ACC112 (cell line): ENCODE measurements at regions not wholly inside any gene's neighbourhood (a gene's known extent, or its start where the extent isn't known, plus 50 kb on each side); places are given as distances from the start of the nearest gene placed in this dataset.
A peak's percentile ranks its signal among the peaks of the same experiment; 100 is the strongest.

Experiments used
- H2AFZ ChIP-seq: fragments of 200-600 bp; sonication (generic); one replicate; pipeline ENCODE4 v1.6.0; 2017; ENCODE audit warnings: antibody characterized with exemption, low read length; ENCODE audit not compliant: unreplicated experiment
- H3K27ac ChIP-seq: fragments of 200-600 bp; sonication (generic); 2 replicates; pipeline ENCODE4 v1.5.1; 2014; ENCODE audit warnings: low read depth, mild to moderate bottlenecking, antibody characterized with exemption, low read length, moderate library complexity
- H3K27me3 ChIP-seq: fragments of 200-600 bp; sonication (generic); 2 replicates; pipeline ENCODE4 v1.6.1; 2014; ENCODE audit warnings: mild to moderate bottlenecking, antibody characterized with exemption, low read length, moderate library complexity, mixed read lengths; ENCODE audit not compliant: insufficient read depth
- H3K36me3 ChIP-seq: fragments of 200-600 bp; sonication (generic); 2 replicates; pipeline ENCODE4 v1.6.1; 2016; ENCODE audit warnings: mild to moderate bottlenecking, antibody characterized with exemption, low read length, moderate library complexity, mixed read lengths; ENCODE audit not compliant: insufficient read depth
- H3K4me1 ChIP-seq: fragments of 200-600 bp; sonication (generic); one replicate; pipeline ENCODE4 v1.6.1; 2016; ENCODE audit warnings: low read length, mixed read lengths; ENCODE audit not compliant: insufficient read depth, unreplicated experiment, control insufficient read depth
- H3K4me3 ChIP-seq: fragments of 200-600 bp; sonication (generic); 2 replicates; pipeline ENCODE4 v1.5.1; 2014; ENCODE audit warnings: mild to moderate bottlenecking, low read depth, low read length
- H3K79me2 ChIP-seq: fragments of 200-600 bp; sonication (generic); one replicate; pipeline ENCODE4 v1.6.0; 2016; ENCODE audit warnings: low read length; ENCODE audit not compliant: control insufficient read depth, unreplicated experiment, insufficient read depth

- Histone ChIP-seq H3K4me1 (no peaks in the 10 kb centered on the region), H3K27me3 (no peaks in the 10 kb centered on the region), H2AFZ (no peak overlapping the region), H3K4me3 (no peak overlapping the region), H3K36me3 (no peaks in the 10 kb centered on the region), H3K79me2 (no peaks in the 10 kb centered on the region), H3K27ac (no peak overlapping the region)
Observed at GRCh38 chr15:95363646-95364045, 966.9 kb upstream of the NR2F2 start.

DNA sequence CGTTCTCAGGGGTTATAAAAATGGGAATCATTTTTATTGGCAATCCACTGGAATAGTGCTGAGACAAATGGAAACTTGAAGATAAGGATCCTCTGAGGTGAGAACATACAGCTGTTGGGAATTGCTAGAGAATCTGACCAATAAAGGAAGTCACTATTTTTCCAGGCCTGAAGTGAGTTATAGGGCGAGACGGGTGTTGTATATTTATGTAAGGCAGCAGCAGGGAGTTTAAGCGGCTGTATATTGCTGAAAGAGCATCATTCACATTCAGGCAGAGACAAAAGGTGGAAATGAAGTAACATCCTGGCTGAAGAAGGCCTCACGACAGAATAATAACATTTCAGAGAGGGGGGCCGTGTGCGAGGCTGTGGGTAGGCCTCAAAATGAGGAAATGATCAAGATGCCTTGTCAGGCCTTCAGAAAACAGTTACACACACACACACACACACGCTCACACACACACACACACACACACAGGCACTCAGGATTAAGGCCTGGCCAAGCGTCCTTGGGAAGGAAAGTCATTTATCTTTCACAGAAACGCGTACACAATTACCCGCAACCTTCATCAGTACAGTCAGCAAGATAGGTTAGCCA lies 964.9 kb upstream of the NR2F2 start:
- Histone ChIP-seq H3K4me3 (no peak overlapping the region), H3K27me3 (no peaks in the 10 kb centered on the region), H3K79me2 (no peaks in the 10 kb centered on the region), H3K27ac (no peak overlapping the region), H3K36me3 (no peaks in the 10 kb centered on the region), H3K4me1 (no peaks in the 10 kb centered on the region), H2AFZ (no peak overlapping the region)

DNA sequence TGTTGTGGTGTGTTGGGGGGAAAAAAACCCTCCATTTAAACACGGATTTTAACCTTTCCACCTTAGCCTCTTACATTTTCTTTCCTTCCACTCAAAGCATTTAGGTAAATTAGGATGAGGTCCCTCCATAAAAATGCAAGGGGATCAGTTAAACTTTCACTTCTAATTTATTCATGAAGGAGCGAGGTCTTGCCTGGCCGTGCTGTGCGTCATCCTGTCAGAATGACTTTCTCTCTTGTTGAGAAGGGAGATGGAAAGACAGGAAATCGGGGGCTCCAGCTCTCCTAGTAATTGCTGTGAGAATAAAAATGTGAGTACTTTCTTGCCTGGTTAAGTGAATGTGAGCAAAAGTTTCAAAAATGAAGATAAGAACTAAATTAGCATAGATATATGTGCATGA lies 962.3 kb upstream of the NR2F2 start:
- no peak overlapping the region for H3K4me3 ChIP-seq
- no peaks in the 10 kb centered on the region for H3K79me2 ChIP-seq
- H3K27ac ChIP-seq = no peak overlapping the region
- no peaks in the 10 kb centered on the region for H3K36me3 ChIP-seq
- no peaks in the 10 kb centered on the region for H3K27me3 ChIP-seq
- H2AFZ ChIP-seq = no peak overlapping the region
- no peaks in the 10 kb centered on the region for H3K4me1 ChIP-seq

- Histone ChIP-seq H3K4me1 (no peaks in the 10 kb centered on the region), H2AFZ (no peak overlapping the region), H3K27ac (no peak overlapping the region), H3K79me2 (no peaks in the 10 kb centered on the region), H3K36me3 (no peaks in the 10 kb centered on the region), H3K4me3 (no peak overlapping the region), H3K27me3 (no peaks in the 10 kb centered on the region)
Observed at GRCh38 chr15:95368755-95369601, 961.5 kb upstream of the NR2F2 start.

DNA sequence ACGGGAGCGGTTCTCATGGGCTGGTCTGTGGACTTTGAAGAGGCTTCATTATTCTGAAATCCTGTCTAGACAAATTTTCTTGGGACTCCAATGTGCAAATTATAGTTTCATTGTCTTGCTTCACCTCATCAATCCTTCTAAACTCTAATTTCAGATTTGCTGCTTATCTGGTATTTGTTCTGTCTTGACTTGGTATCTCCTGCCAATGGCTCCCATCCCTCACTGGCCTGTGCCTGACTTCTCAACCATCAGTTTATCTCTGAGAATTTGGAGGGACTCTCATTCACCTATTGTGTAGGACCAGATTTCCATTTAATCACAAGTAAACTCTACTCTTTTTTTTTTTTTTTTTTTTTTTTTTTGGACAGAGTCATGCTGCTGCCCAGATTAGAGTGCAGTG lies 960.2 kb upstream of the NR2F2 start:
- Histone ChIP-seq H3K36me3 (no peaks in the 10 kb centered on the region), H2AFZ (no peak overlapping the region), H3K27ac (no peak overlapping the region), H3K4me1 (no peaks in the 10 kb centered on the region), H3K4me3 (no peak overlapping the region), H3K27me3 (no peaks in the 10 kb centered on the region), H3K79me2 (no peaks in the 10 kb centered on the region)

- Histone ChIP-seq H3K79me2 (no peaks in the 10 kb centered on the region), H3K27me3 (no peaks in the 10 kb centered on the region), H3K36me3 (no peaks in the 10 kb centered on the region), H3K27ac (no peak overlapping the region), H3K4me3 (no peak overlapping the region), H3K4me1 (no peaks in the 10 kb centered on the region), H2AFZ (no peak overlapping the region)
Observed at GRCh38 chr15:95371664-95372063, 958.8 kb upstream of the NR2F2 start.

GRCh38 chr15:95375281-95375680 lies 955.2 kb upstream of the NR2F2 start:
- Histone ChIP-seq H3K27ac (no peak overlapping the region), H2AFZ (no peak overlapping the region), H3K27me3 (no peaks in the 10 kb centered on the region), H3K4me1 (no peaks in the 10 kb centered on the region), H3K4me3 (no peak overlapping the region), H3K79me2 (no peaks in the 10 kb centered on the region), H3K36me3 (no peaks in the 10 kb centered on the region)

DNA sequence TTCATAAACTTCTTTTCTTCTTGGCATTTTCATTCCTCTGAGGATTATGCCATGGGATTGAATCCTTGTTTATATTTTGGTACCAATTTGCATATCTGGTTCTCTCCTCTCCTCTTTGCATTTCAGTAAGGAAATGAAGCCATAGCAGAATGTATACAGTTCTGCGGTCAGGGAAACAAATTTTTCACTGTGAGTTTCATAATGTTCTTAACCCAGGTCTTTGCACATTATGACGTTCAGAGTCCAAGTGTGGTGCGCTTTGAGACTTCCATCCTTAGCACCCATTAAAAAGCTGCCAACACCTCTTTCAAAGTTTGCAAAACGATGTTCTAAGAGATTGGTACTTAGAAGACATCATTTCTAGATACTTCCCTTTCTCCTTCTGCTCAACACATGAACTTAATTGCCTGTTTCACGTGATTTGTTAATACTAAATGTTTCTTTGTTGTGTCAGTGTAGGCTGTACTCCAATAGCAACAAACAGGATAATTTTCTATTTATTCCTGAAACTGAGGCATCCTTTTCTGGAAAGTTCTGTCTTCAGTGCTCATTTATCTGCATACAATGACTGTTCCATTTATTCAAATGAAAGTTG lies 953.1 kb upstream of the NR2F2 start:
- Histone ChIP-seq H3K79me2 (no peaks in the 10 kb centered on the region), H2AFZ (no peak overlapping the region), H3K4me1 (no peaks in the 10 kb centered on the region), H3K27me3 (no peaks in the 10 kb centered on the region), H3K4me3 (no peak overlapping the region), H3K27ac (no peak overlapping the region), H3K36me3 (no peaks in the 10 kb centered on the region)

- Histone ChIP-seq H3K4me1 (peaks cover 13% of the 10 kb centered on the region), H3K27ac (peak overlapping the region; percentile 7; the same call in 1 of the 2 replicates), H2AFZ (peak overlapping the region; percentile 96)
Observed at GRCh38 chr15:95394186-95395067, 936.1 kb upstream of the NR2F2 start.

GRCh38 chr15:95400428-95400827 lies 930.1 kb upstream of the NR2F2 start:
- peaks cover 7% of the 10 kb centered on the region for H3K4me1 ChIP-seq
- H3K27me3 ChIP-seq = no peaks in the 10 kb centered on the region
- H3K27ac ChIP-seq = no peak overlapping the region
- no peak overlapping the region for H2AFZ ChIP-seq
- no peaks in the 10 kb centered on the region for H3K79me2 ChIP-seq
- H3K4me3 ChIP-seq = no peak overlapping the region
- H3K36me3 ChIP-seq = no peaks in the 10 kb centered on the region

More at GRCh38 chr15:95394186-95395067, 936.1 kb upstream of the NR2F2 start:
- Histone ChIP-seq H3K36me3 (no peaks in the 10 kb centered on the region), H3K4me3 (peak overlapping the region; percentile 63), H3K27me3 (no peaks in the 10 kb centered on the region), H3K79me2 (no peaks in the 10 kb centered on the region)
